ENCODE measurements at regions not wholly inside any gene's neighbourhood (a gene's known extent, or its start where the extent isn't known, plus 50 kb on each side); places are given as distances from the start of the nearest gene placed in this dataset.

DNA sequence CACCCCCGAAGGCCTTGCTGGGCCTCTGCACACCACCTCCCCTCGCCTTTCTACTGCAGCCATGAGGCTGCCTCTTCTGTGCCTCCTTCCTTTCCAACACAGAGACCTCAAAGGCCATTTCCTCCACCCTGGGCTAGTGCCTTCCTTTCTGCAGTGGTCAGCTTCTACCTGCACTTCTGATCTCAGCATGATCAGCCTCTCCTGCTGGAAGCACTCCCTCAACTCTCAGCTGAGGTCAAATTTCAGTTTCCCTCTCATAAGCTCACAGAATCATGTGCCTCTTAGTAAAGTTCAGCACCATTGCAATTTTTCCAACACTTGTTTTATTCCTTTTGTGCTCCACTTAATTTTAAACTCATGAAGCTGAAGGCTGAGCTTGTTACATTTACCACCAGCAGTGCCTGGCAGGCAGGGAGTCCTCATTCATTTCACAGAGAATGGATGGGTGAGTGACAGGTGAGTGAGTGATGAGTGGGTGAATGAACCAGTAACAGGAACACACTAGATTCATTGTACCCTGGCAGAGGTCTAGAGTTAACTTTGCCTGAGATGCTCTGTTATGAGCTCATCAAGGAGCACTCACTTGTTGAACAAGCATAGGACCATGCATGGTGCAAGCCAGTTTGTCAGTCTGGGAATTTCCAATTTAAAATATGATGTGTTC lies 124.0 kb upstream of the PRSS58 start:
- Histone ChIP-seq H3K9me3 (replicated peaks) (no peaks in the 10 kb centered on the region), H3K27ac (replicated peaks) (no peak overlapping the region), H3K27me3 (ENCODE audit: low read depth) (peaks cover 9% of the 10 kb centered on the region), H3K36me3 (no peaks in the 10 kb centered on the region), H3K4me3 (no peak overlapping the region), H3K4me1 (peaks cover 12% of the 10 kb centered on the region)
- intact Hi-C loops (cut with micrococcal nuclease), result no loop called here
- TF ChIP-seq, protein P1, sequence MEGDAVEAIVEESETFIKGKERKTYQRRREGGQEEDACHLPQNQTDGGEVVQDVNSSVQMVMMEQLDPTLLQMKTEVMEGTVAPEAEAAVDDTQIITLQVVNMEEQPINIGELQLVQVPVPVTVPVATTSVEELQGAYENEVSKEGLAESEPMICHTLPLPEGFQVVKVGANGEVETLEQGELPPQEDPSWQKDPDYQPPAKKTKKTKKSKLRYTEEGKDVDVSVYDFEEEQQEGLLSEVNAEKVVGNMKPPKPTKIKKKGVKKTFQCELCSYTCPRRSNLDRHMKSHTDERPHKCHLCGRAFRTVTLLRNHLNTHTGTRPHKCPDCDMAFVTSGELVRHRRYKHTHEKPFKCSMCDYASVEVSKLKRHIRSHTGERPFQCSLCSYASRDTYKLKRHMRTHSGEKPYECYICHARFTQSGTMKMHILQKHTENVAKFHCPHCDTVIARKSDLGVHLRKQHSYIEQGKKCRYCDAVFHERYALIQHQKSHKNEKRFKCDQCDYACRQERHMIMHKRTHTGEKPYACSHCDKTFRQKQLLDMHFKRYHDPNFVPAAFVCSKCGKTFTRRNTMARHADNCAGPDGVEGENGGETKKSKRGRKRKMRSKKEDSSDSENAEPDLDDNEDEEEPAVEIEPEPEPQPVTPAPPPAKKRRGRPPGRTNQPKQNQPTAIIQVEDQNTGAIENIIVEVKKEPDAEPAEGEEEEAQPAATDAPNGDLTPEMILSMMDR (IDR thresholded peaks at IDR 0.05; ENCODE audit: borderline replicate concordance), result no peak
- DNase-seq, result no peak

DNA sequence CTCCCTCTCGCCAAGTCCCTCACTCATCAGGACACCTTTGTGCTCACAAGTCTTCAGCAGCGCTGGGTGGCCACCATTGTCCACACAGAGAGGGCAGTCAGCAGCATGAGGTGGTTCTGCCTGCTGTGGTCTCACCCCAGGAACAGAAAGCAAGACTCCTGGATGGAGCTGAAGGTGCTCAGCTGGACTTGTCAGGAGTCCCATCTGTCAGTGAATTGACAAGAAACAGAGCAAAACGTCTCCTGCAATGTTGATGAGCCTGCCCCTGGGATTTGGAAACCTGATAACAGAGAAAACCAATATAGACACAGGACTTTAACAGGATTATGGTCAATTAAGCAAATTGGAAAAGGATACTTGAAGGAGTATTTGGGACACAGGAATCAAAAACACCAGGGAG lies 122.2 kb upstream of the PRSS58 start:
- no peaks in the 10 kb centered on the region for H3K4me1 ChIP-seq
- DNase-seq, result no peak
- H3K4me3 ChIP-seq, result no peak overlapping the region
- H3K27ac ChIP-seq (replicated peaks), result no peak overlapping the region
- no peaks in the 10 kb centered on the region for H3K9me3 ChIP-seq (replicated peaks)
- intact Hi-C loops (cut with micrococcal nuclease), result no loop called here
- H3K27me3 ChIP-seq (ENCODE audit: low read depth), result no peaks in the 10 kb centered on the region
- no peaks in the 10 kb centered on the region for H3K36me3 ChIP-seq
- TF ChIP-seq, protein P1 (IDR thresholded peaks at IDR 0.05; ENCODE audit: borderline replicate concordance), result no peak

DNA sequence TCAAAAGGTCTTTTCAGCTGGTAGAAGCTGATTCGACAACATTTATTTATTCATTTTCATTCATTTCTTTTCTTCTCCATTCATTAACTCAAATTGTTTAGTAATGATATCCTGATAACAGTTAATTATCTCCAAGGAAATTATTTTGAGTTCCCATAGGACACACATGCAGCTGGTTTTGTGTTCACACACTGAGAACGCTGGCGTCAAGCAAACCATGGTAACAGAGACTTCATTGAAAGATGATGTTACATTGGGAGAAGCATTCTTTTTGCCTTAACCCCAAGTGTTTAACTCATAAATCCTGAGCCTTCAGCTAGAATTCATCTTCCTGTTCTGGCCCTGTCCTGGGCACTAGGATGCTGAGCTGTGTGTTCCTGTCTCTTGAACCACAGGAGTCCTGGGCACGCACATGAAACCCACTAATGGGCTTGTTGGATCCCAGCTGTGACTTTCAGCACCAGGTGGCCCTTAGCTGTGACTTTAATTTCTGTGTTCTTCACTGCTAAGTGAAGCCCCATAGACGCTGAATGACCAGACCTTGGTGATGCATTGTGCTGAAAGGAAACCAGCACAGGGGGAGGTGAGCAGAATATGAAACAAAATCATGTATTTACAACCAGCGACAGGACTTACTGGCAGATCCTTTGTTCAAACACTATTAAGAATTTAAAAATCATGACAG lies 121.5 kb upstream of the PRSS58 start:
- no peak overlapping the region for H3K27ac ChIP-seq (replicated peaks)
- TF ChIP-seq, protein P1 (IDR thresholded peaks at IDR 0.05; ENCODE audit: borderline replicate concordance), result no peak
- H3K9me3 ChIP-seq (replicated peaks), result no peaks in the 10 kb centered on the region
- no peaks in the 10 kb centered on the region for H3K36me3 ChIP-seq
- H3K4me3 ChIP-seq, result no peak overlapping the region
- no peak for DNase-seq
- intact Hi-C loops (cut with micrococcal nuclease), result no loop called here
- no peaks in the 10 kb centered on the region for H3K4me1 ChIP-seq
- H3K27me3 ChIP-seq (ENCODE audit: low read depth), result no peaks in the 10 kb centered on the region

DNA sequence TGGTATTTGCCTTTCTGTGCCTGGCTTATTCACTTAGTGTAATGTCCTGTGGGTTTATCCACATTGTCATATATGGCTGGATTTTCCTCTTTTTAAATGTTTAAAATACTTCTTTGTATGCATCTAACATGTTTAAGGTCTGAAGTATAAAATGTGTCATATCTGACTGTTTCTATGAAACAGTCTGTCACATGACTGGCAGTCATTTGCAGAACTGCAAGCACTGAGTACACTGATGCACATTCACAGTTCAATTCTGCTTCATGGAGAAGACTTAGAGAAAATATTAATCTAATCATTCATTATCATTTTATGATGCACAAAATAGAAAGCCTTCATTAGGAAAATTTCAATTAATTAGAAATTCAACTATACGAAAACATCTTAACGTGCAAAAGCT lies 119.7 kb upstream of the PRSS58 start:
- H3K4me1 ChIP-seq, result no peaks in the 10 kb centered on the region
- H3K36me3 ChIP-seq, result no peaks in the 10 kb centered on the region
- no peak overlapping the region for H3K4me3 ChIP-seq
- no peak for DNase-seq
- no peak overlapping the region for H3K27ac ChIP-seq (replicated peaks)
- TF ChIP-seq, protein P1 (IDR thresholded peaks at IDR 0.05; ENCODE audit: borderline replicate concordance), result no peak
- no peaks in the 10 kb centered on the region for H3K9me3 ChIP-seq (replicated peaks)
- intact Hi-C loops (cut with micrococcal nuclease), result no loop called here
- H3K27me3 ChIP-seq (ENCODE audit: low read depth), result no peaks in the 10 kb centered on the region

DNA sequence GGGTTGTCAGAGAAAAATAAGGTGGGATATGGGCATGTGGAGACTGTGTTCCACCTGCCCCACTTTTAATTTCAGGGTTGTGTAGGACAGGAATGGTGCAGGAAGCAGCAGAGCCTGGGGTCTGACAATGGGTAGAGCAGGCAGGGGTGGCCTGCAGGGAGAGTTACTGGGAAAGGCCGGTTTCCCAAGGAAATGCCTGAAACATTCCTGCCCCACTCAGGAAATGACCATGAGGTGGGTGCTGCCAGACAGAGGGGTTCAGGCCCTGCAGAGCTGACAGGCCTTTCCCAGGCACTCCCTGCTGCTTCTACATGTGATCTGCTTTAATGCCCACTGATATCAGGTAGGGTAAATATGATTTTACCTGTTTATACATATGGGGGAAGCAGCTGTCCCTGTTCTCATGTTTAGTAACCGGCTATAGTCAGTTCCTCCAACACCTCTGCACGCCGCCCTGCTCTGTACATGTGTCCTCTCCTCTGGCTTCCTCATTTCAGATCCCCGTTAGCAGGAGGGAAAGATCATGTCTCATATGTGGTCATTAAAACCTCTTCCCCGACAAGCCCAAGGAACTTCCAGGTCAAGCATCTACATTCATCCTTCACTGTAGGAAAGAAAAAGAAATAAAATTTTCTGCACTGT lies 118.6 kb upstream of the PRSS58 start:
- no peaks in the 10 kb centered on the region for H3K9me3 ChIP-seq (replicated peaks)
- no peak overlapping the region for H3K4me3 ChIP-seq
- H3K27ac ChIP-seq (replicated peaks), result no peak overlapping the region
- H3K4me1 ChIP-seq, result no peaks in the 10 kb centered on the region
- TF ChIP-seq, protein P1 (IDR thresholded peaks at IDR 0.05; ENCODE audit: borderline replicate concordance), result no peak
- H3K36me3 ChIP-seq, result no peaks in the 10 kb centered on the region
- intact Hi-C loops (cut with micrococcal nuclease), result no loop called here
- no peaks in the 10 kb centered on the region for H3K27me3 ChIP-seq (ENCODE audit: low read depth)
- DNase-seq, result no peak

All from left ventricle myocardium inferior (tissue), 1 donor.